ENCODE measurements at regions not wholly inside any gene's neighbourhood (a gene's known extent, or its start where the extent isn't known, plus 50 kb on each side); places are given as distances from the start of the nearest gene placed in this dataset.

DNA sequence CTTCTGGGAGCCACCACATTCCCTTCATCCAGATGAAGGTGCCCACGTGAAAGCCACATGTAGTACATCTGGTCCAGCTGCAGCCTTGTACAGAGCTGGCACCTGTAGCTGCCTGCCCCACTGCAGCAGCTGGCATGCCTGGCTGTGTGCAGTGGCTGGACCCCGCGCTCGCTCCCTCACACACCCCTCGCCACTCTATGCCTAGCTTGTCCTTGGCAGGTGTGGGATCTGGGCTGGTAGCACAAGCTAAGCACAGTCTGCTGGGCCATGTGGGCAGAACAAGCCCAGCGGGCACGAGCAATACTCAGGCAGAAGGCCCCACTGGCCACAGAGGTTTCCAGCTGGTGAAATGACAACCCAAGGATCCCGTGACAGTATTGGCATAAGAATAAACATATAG lies 163.9 kb upstream of the PRNP start:
- Mint-ChIP-seq H3K9me3 (no peaks in the 10 kb centered on the region), H3K27ac (no peak overlapping the region), H3K36me3 (no peaks in the 10 kb centered on the region), H3K4me3 (no peak overlapping the region), H3K4me1 (no peaks in the 10 kb centered on the region)
- ATAC-seq (no peak), DNase-seq (ENCODE audit: low spot score in 2 of 2) (no peak)

DNA sequence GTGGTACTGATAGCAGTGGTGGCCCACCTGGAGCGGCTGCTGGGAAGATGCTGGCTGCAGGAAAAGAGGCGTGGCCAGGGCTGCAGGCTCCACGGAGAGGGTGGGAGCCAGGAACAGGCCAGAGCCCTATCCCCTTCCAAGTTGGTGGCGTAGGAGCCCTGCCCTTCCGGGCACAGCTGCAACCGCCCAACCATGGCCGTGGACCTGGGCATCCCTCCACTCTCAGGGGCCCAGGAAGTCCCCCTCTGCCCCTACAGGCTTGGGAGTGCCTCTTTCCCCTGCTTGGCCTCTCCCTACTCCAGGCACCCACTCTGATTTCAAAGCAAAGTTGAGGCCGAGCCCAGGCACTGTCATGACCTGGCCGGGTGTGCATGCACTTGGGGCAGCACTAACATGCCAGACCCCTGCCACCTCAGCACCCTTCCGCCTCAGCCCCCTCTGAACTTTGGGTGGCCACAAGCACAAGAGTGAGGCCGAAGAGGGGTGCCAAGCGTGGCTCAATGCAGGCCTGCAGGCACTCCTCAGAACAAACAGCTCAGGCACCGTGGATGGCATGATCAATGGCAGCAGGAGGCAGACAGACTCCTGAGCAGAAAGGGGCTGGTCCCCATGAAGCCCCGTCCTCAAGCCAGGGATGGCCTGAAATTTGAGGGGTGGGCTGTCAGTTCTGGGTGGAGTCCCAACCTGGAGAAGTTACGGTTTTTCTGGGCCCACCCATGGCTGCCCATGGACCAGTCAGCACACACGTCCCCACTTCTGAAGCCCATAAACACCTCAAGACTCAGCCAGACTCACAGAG lies 164.9 kb upstream of the PRNP start:
- DNase-seq (ENCODE audit: low spot score in 2 of 2) (no peak), ATAC-seq (no peak)
- Mint-ChIP-seq H3K4me3 (no peak overlapping the region), H3K4me1 (no peaks in the 10 kb centered on the region), H3K27ac (no peak overlapping the region), H3K36me3 (no peaks in the 10 kb centered on the region), H3K9me3 (no peaks in the 10 kb centered on the region)

DNA sequence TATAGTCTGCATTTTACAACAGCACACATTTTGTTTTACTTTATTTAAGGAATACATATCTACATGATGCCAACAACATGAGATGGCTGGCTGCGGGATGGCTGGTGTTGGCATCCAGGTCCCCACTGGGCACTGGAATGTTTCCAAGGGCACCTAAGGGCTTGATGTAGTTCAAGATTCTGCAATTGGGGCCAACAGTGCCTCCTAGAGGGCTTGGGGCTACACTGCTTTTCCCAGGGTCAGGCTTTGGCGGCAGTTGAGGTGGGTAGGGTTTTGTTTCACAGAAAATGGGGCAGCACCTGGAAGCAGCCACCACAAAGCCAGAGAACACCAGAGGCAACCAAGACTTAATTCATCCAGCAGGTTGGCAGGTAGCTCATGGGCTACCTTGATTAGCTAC lies 166.7 kb upstream of the PRNP start:
- Mint-ChIP-seq H3K4me3 (no peak overlapping the region), H3K27ac (no peak overlapping the region), H3K9me3 (no peaks in the 10 kb centered on the region), H3K4me1 (no peaks in the 10 kb centered on the region), H3K36me3 (no peaks in the 10 kb centered on the region)
- DNase-seq (ENCODE audit: low spot score in 2 of 2): no peak
- no peak for ATAC-seq

DNA sequence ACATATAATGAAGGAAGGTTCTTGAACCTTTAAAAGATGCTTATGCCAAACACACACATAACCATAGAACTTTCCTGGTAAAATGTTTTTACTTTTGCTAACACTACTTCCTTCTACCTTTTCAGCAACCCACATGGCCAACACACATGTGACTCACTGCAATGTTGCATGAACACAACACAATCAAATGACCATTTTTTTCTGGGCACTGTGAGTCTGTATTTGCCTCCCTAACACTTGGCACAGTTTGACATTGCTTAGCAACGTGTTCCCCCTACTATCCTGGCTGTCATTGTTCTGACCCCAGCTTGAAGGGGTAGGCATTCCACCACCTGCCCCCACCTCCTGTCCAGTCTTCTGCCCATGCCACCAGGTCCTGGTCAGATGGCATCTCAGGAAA lies 169.4 kb upstream of the PRNP start:
- no peak overlapping the region for H3K27ac Mint-ChIP-seq
- no peaks in the 10 kb centered on the region for H3K9me3 Mint-ChIP-seq
- H3K36me3 Mint-ChIP-seq: no peaks in the 10 kb centered on the region
- H3K4me1 Mint-ChIP-seq: no peaks in the 10 kb centered on the region
- DNase-seq (ENCODE audit: low spot score in 2 of 2) (no peak), ATAC-seq (no peak)
- H3K4me3 Mint-ChIP-seq: no peak overlapping the region

DNA sequence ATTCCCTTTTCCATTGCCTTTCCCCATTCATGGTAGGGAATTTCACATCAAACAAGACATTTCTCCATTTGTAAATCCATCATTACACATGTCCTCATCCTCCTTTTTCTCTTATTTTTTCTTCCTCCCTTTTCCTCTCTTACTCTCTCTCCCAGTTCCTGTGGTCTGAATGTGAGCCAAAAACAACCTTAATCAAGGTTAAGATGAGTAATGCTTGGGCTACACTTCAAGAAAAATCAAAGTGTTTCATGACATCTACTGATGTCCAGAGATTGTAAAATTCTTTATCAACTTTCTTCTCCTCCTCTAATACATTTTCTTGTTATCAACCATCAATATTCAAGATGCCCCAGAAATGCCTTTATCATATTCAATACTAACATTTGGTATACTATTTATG lies 172.5 kb upstream of the PRNP start:
- no peak for DNase-seq (ENCODE audit: low spot score in 2 of 2)
- no peak overlapping the region for H3K4me3 Mint-ChIP-seq

DNA sequence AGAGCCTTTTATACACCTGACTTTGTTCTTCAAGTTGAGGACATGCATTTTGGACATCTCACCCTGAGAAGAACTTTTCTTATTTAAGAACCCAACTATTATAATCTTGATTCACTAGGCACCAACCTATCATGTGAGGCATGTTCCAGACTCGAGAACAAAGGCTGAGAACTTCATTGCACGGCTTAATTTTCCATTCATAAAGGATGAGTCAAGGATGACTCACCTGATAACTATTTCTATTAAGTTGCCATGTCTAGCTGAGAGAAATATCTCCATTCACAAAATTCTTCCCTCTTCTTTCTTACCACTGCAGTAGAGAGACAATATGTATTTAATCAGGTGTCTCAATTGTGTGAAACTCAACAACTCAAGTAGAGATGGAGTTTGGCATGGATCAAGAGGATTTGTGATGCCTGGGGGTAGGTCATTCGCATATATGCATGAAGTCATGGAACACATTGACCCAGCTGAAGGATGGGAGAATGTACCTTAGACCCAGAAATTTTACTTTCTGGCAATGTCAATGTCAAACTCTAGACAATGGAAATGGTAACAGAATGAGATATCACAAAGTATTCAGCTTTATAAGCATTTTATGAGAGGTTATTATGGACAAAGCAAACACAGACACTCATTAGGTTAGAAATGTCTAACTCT lies 173.2 kb upstream of the PRNP start:
- Mint-ChIP-seq H3K36me3 (no peaks in the 10 kb centered on the region), H3K4me1 (no peaks in the 10 kb centered on the region), H3K4me3 (no peak overlapping the region), H3K27ac (no peak overlapping the region), H3K9me3 (peaks cover 3% of the 10 kb centered on the region)
- DNase-seq (ENCODE audit: low spot score in 2 of 2): no peak
- ATAC-seq: no peak

More for the DNA sequence above, 172.5 kb upstream of the PRNP start:
- Mint-ChIP-seq H3K36me3 (no peaks in the 10 kb centered on the region), H3K4me1 (no peaks in the 10 kb centered on the region), H3K27ac (no peak overlapping the region), H3K9me3 (peaks cover 3% of the 10 kb centered on the region)
- ATAC-seq: no peak

DNA sequence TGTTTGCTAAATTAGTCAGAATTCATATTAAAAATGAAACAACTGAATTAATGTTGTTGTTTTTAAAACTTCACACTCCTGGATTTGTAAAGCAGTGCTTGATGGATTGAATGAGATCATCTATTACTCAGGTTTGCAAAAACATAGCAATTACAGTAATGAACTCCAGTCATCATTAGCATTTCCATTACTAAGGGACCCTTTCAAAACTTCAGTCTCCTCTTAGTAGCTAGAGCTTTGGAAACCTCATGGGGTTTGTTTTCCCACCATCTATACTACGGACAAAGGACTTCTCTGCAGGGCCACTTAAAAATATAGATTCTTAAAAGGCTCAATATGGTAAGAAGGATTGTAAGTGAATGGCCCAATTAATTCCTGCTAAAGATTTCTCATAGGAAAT lies 174.5 kb upstream of the PRNP start:
- Mint-ChIP-seq H3K36me3 (no peaks in the 10 kb centered on the region), H3K4me3 (no peak overlapping the region), H3K4me1 (no peaks in the 10 kb centered on the region), H3K9me3 (peaks cover 3% of the 10 kb centered on the region), H3K27ac (no peak overlapping the region)
- DNase-seq (ENCODE audit: low spot score in 2 of 2): no peak
- no peak for ATAC-seq

DNA sequence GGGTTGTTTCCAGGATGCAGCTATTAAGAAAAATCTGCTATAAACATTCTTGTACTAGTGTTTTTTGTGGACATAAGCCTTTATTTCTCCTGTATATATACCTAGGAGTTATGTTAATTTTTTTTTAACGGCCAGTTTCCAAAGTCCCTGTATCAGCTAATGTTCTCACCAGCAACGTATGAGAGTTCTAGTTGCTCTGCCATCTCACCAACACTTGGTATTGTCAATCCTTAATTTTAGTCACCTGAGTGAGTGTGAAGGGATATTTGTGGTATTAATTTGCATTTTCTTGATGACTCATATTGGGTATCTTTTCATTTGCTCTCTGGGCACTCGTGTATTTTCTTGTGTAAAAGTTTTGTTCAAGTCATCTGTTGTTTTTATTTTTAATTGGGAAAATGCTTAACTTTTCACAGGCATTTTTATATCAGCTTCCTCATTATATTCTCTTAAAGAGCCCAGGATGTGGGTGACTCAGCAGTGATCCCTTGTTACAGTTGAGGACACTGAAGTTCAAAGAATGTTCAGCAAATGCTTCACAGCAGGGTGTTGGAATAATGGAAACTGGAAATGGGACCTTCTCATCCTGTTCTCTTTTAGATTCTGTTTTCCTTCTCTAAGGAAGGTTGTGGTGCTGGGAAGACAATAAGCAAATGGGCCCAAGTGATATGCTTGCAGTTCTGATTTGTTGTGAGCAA lies 176.3 kb upstream of the PRNP start:
- Mint-ChIP-seq H3K4me1 (no peaks in the 10 kb centered on the region), H3K36me3 (no peaks in the 10 kb centered on the region), H3K9me3 (peaks cover 3% of the 10 kb centered on the region), H3K27ac (no peak overlapping the region), H3K4me3 (no peak overlapping the region)
- DNase-seq (ENCODE audit: low spot score in 2 of 2) (no peak), ATAC-seq (no peak)

DNA sequence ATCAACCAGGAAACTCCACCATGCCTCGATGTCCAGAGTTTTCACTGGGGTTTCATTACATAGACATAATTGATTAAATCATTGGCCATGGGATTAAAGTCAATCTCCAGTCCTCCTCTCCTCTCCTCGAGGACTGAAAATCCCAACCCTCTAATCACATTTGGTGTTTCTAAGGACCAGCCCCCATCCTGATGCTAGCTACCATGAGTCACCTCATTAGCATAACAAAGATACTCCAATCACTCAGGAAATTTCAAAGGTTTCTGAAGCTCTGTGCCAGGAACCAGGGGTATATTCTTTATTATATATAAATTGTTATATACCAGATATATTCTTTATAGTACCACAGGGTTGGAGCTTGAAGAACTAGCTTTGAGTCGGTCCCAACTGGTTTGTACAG lies 177.5 kb upstream of the PRNP start:
- ATAC-seq (no peak), DNase-seq (ENCODE audit: low spot score in 2 of 2) (no peak)
- no peak overlapping the region for H3K4me3 Mint-ChIP-seq
- no peak overlapping the region for H3K27ac Mint-ChIP-seq
- H3K36me3 Mint-ChIP-seq: no peaks in the 10 kb centered on the region
- H3K4me1 Mint-ChIP-seq: no peaks in the 10 kb centered on the region
- peaks cover 3% of the 10 kb centered on the region for H3K9me3 Mint-ChIP-seq

DNA sequence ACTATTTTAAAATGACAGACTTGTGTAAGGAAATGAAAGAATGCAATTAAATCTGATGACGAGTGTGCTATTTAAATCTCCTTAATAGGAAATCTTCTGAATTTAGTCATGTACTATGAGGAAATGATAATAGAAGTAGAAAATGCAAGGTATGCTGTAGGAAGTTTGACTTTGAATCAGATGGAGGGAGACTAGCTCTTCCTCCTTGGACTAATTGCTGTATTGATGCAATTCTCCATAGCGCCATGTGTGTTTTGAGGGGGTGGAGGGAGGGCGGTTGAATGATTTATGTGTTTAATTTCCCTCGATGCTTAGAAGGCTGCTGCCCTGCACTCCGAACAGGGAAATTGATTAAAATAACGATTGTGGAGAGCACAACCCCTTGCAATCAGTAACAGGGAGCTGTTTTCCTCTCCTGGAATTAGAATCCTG lies 179.0 kb upstream of the PRNP start:
- Mint-ChIP-seq H3K36me3 (no peaks in the 10 kb centered on the region), H3K27ac (no peak overlapping the region), H3K9me3 (peaks cover 3% of the 10 kb centered on the region), H3K4me1 (no peaks in the 10 kb centered on the region), H3K4me3 (no peak overlapping the region)
- ATAC-seq (no peak), DNase-seq (ENCODE audit: low spot score in 2 of 2) (no peak)

DNA sequence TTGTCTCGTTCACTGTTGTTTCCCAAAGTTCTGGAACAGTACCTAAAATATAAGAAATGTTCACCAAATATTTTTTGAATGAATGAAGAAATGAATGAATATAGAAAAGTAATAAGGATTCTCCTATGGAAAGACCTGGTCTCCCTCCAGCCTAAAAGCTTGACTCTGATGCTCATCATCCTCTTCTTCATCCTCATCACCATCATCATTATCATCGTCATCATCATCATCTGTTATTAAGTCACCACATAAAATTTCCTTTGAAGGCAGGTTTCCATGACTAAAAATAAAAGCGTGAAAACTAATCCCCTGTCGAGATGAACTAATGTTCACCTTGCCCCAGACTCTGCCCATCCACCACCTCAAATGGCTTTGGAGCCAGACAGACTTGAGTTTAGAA lies 181.4 kb upstream of the PRNP start:
- peaks cover under 1% of the 10 kb centered on the region for H3K9me3 Mint-ChIP-seq
- ATAC-seq (no peak), DNase-seq (ENCODE audit: low spot score in 2 of 2) (no peak)
- no peaks in the 10 kb centered on the region for H3K36me3 Mint-ChIP-seq
- no peak overlapping the region for H3K4me3 Mint-ChIP-seq
- H3K27ac Mint-ChIP-seq: no peak overlapping the region
- no peaks in the 10 kb centered on the region for H3K4me1 Mint-ChIP-seq

DNA sequence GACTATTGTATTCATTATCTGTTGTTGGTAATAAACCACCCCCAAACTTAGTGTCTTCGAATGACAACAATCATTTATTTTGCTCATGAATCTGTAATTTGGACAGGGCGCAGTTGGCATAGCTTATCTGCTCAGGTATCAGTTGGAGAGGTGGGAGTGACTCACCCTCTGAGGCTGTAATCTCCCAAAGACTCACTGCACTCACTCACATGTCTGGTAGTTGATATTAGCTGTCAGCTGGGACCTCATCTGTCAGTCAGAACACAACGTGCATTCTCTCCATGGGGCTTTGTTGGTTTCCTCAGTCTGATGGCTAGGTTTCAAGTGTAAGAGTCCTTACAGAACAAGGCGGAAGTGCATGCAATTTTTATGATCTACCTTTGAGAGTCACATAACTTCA lies 183.5 kb upstream of the PRNP start:
- H3K36me3 Mint-ChIP-seq: no peaks in the 10 kb centered on the region
- H3K9me3 Mint-ChIP-seq: no peaks in the 10 kb centered on the region
- H3K4me3 Mint-ChIP-seq: no peak overlapping the region
- ATAC-seq: no peak
- DNase-seq (ENCODE audit: low spot score in 2 of 2): no peak
- no peak overlapping the region for H3K27ac Mint-ChIP-seq
- H3K4me1 Mint-ChIP-seq: no peaks in the 10 kb centered on the region

DNA sequence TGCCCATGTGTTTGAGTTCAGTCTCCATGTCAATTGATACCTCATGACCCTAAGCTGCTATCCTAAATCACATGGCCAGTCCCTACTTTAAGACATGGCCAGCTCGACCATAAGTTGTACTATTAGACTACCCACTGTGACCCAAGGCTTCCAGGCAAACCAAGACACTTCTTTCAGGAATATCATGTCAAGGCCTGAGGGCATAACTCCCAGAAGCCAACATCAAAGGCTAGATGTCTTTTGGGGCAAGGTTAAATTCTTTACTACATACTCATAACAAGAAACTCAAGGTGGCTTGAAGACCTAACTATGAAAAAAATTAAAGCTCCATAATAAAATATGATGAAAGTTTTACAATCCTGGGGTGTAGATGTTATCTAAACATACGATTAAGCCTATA lies 192.9 kb upstream of the PRNP start:
- no peak for ATAC-seq
- no peak overlapping the region for H3K27ac Mint-ChIP-seq
- H3K4me3 Mint-ChIP-seq: no peak overlapping the region
- H3K36me3 Mint-ChIP-seq: no peaks in the 10 kb centered on the region
- no peaks in the 10 kb centered on the region for H3K4me1 Mint-ChIP-seq
- H3K9me3 Mint-ChIP-seq: no peaks in the 10 kb centered on the region
- no peak for DNase-seq (ENCODE audit: low spot score in 2 of 2)

DNA sequence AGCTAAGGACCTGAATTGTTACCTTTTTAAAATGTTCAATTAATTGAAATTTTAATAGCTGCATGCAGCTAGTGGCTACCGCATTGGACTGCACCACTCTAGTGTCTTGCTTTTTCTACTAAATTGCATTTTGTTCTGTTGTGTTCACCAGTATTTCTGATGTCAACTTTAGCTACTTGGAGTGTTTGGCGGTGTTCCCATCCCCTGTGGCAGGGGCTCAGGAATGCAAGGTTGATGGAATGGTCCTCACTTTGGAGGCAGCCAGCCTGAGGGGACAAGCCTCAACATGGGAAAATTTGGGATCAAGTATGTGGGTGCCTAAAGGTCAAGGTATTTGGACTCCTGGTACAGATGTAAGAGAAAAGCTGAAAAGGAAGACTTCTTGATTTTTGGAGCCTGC lies 194.6 kb upstream of the PRNP start:
- Mint-ChIP-seq H3K36me3 (no peaks in the 10 kb centered on the region), H3K4me3 (no peak overlapping the region), H3K9me3 (no peaks in the 10 kb centered on the region), H3K27ac (no peak overlapping the region), H3K4me1 (no peaks in the 10 kb centered on the region)
- no peak for ATAC-seq
- no peak for DNase-seq (ENCODE audit: low spot score in 2 of 2)

DNA sequence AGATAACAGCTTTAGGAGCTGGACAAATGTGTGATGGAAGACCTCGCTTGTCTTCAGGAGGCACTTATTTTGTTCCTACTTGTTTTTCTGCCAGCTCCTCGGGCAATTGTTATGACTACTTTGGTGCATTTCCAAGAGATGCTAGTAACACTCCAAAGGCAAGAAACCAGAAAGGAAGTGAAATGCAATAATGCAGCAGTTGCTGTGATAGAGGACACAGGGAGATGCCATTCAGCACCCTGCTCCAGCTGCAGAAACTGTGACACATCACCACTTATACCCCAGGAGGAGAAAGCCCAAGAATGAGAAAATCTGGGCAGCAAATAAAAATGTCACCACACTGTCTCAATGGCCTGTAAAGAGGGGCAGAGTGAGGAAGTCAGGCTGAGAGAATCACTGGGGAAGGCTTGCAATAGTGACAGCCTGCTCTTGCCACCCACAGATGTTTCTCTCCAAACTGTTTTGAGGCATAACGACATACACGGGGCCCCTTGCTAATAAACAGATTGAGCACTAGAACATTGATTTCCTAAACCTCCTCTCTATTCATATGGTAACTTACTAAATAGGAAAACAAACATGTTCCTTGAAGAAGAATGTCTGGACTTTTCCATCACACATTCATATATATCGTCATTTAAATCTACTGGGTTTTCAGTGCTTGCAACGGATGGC lies 195.5 kb upstream of the PRNP start:
- Mint-ChIP-seq H3K9me3 (no peaks in the 10 kb centered on the region), H3K4me1 (no peaks in the 10 kb centered on the region), H3K4me3 (no peak overlapping the region), H3K27ac (no peak overlapping the region), H3K36me3 (no peaks in the 10 kb centered on the region)
- DNase-seq (ENCODE audit: low spot score in 2 of 2) (no peak), ATAC-seq (no peak)

All from stimulated activated effector memory CD8-positive, alpha-beta T cell treated with anti-CD3 and anti-CD28 coated beads, Interleukin-12 subunit alpha, Interleukin-12 subunit beta, amount 100 ng/mL, for 72 hours (primary cell).